Mucosa of rectum (tissue), 2 donors: ENCODE measurements at regions not wholly inside any gene's neighbourhood (a gene's known extent, or its start where the extent isn't known, plus 50 kb on each side); places are given as distances from the start of the nearest gene placed in this dataset.
"Not testable (repeated sequence)": the region's sequence is repeated elsewhere in the genome, so short reads cannot be mapped to it uniquely, and the experiment has no call there.

Source experiments
- H3K27ac ChIP-seq, 2 donors: one replicate each; pipeline ENCODE4 v1.7.0; 2013; ENCODE audit warnings: inconsistent platforms in 2 of 2, low read depth in 2 of 2, low read length in 2 of 2
- H3K27me3 ChIP-seq, 2 donors: one replicate each; pipeline ENCODE4 v1.7.0; 2013; ENCODE audit warnings: low read length in 2 of 2; ENCODE audit not compliant: control insufficient read depth in 2 of 2, insufficient read depth in 2 of 2
- H3K36me3 ChIP-seq, 2 donors: one replicate each; pipeline ENCODE4 v1.7.0; 2013; ENCODE audit warnings: low read length in 2 of 2; ENCODE audit not compliant: control insufficient read depth in 2 of 2, insufficient read depth in 2 of 2
- H3K4me1 ChIP-seq, 2 donors: one replicate each; pipeline ENCODE4 v1.7.0; 2013; ENCODE audit warnings: low read length in 2 of 2, mild to moderate bottlenecking in 1 of 2; ENCODE audit not compliant: control insufficient read depth in 2 of 2, insufficient read depth in 2 of 2
- H3K4me3 ChIP-seq, 2 donors: one replicate each; pipeline ENCODE4 v1.7.0; 2013; ENCODE audit warnings: low read length in 2 of 2
- H3K9ac ChIP-seq, 2 donors: one replicate each; pipeline ENCODE4 v1.7.0; 2013; ENCODE audit warnings: low read length in 2 of 2, low read depth in 1 of 2, mild to moderate bottlenecking in 1 of 2
- H3K9me3 ChIP-seq, 2 donors: one replicate each; pipeline ENCODE4 v1.7.0; 2013; ENCODE audit warnings: low read length in 2 of 2; ENCODE audit not compliant: control insufficient read depth in 2 of 2
- donor health status: healthy.
- donor health status: Normal muscosa, but diverticular disease.

GRCh38 chr2:124967325-124967724, 942.2 kb downstream of the CNTNAP5 start:
- no peaks in the 10 kb centered on the region for H3K9me3 ChIP-seq
- H3K27ac ChIP-seq, result no peak overlapping the region
- H3K9ac ChIP-seq, result no peak overlapping the region
- H3K4me1 ChIP-seq, result no peaks in the 10 kb centered on the region
- no peaks in the 10 kb centered on the region for H3K36me3 ChIP-seq
- no peaks in the 10 kb centered on the region for H3K27me3 ChIP-seq
- H3K4me3 ChIP-seq, result no peak overlapping the region

GRCh38 chr2:124970030-124970429, 944.9 kb downstream of the CNTNAP5 start:
- Histone ChIP-seq H3K9me3 (no peaks in the 10 kb centered on the region), H3K4me3 (no peak overlapping the region), H3K27ac (no peak overlapping the region), H3K36me3 (no peaks in the 10 kb centered on the region), H3K9ac (no peak overlapping the region), H3K27me3 (no peaks in the 10 kb centered on the region), H3K4me1 (no peaks in the 10 kb centered on the region)

- no peaks in the 10 kb centered on the region for H3K9me3 ChIP-seq
- H3K4me1 ChIP-seq, result no peaks in the 10 kb centered on the region
- no peak overlapping the region for H3K9ac ChIP-seq
- no peaks in the 10 kb centered on the region for H3K36me3 ChIP-seq
- H3K4me3 ChIP-seq, result no peak overlapping the region
- H3K27me3 ChIP-seq, result no peaks in the 10 kb centered on the region
- no peak overlapping the region for H3K27ac ChIP-seq
These were observed 948.3 kb downstream of the CNTNAP5 start for GRCh38 chr2:124973396-124973795.

- Histone ChIP-seq H3K4me1 (no peaks in the 10 kb centered on the region), H3K27ac (no peak overlapping the region), H3K9ac (no peak overlapping the region), H3K4me3 (no peak overlapping the region), H3K9me3 (no peaks in the 10 kb centered on the region), H3K27me3 (no peaks in the 10 kb centered on the region), H3K36me3 (no peaks in the 10 kb centered on the region)
These were observed 950.1 kb downstream of the CNTNAP5 start for GRCh38 chr2:124975224-124975623.

- Histone ChIP-seq H3K9me3 (no peaks in the 10 kb centered on the region), H3K36me3 (no peaks in the 10 kb centered on the region), H3K9ac (no peak overlapping the region), H3K4me1 (no peaks in the 10 kb centered on the region), H3K27ac (no peak overlapping the region), H3K4me3 (no peak overlapping the region), H3K27me3 (no peaks in the 10 kb centered on the region)
These were observed 950.6 kb downstream of the CNTNAP5 start for GRCh38 chr2:124975648-124976047.

- no peak overlapping the region for H3K9ac ChIP-seq
- no peak overlapping the region for H3K27ac ChIP-seq
- H3K9me3 ChIP-seq, result no peaks in the 10 kb centered on the region
- no peaks in the 10 kb centered on the region for H3K27me3 ChIP-seq
- H3K4me1 ChIP-seq, result no peaks in the 10 kb centered on the region
- no peaks in the 10 kb centered on the region for H3K36me3 ChIP-seq
- no peak overlapping the region for H3K4me3 ChIP-seq
These were observed 953.5 kb downstream of the CNTNAP5 start for GRCh38 chr2:124978597-124978996.

GRCh38 chr2:124983595-124983994, 958.5 kb downstream of the CNTNAP5 start:
- no peak overlapping the region for H3K27ac ChIP-seq
- H3K27me3 ChIP-seq, result no peaks in the 10 kb centered on the region
- H3K9me3 ChIP-seq, result no peaks in the 10 kb centered on the region
- H3K36me3 ChIP-seq, result no peaks in the 10 kb centered on the region
- H3K4me1 ChIP-seq, result no peaks in the 10 kb centered on the region
- no peak overlapping the region for H3K9ac ChIP-seq
- H3K4me3 ChIP-seq, result no peak overlapping the region

- Histone ChIP-seq H3K27ac (no peak overlapping the region), H3K4me1 (no peaks in the 10 kb centered on the region), H3K36me3 (no peaks in the 10 kb centered on the region), H3K4me3 (no peak overlapping the region), H3K9ac (no peak overlapping the region), H3K27me3 (no peaks in the 10 kb centered on the region), H3K9me3 (no peaks in the 10 kb centered on the region)
These were observed 960.2 kb downstream of the CNTNAP5 start for GRCh38 chr2:124985270-124985669.

GRCh38 chr2:124986136-124986535, 961.0 kb downstream of the CNTNAP5 start:
- H3K27ac ChIP-seq, result no peak overlapping the region
- H3K36me3 ChIP-seq, result no peaks in the 10 kb centered on the region
- no peak overlapping the region for H3K4me3 ChIP-seq
- H3K9me3 ChIP-seq, result no peaks in the 10 kb centered on the region
- H3K9ac ChIP-seq, result no peak overlapping the region
- H3K27me3 ChIP-seq, result no peaks in the 10 kb centered on the region
- H3K4me1 ChIP-seq, result no peaks in the 10 kb centered on the region

GRCh38 chr2:124986870-124987269, 961.8 kb downstream of the CNTNAP5 start:
- H3K27ac ChIP-seq, H3K9ac ChIP-seq, H3K4me1 ChIP-seq, H3K4me3 ChIP-seq, H3K27me3 ChIP-seq, H3K9me3 ChIP-seq, H3K36me3 ChIP-seq: not testable (repeated sequence)

GRCh38 chr2:124987436-124987835, 962.3 kb downstream of the CNTNAP5 start:
- not testable (repeated sequence) for H3K36me3 ChIP-seq, H3K9me3 ChIP-seq, H3K9ac ChIP-seq, H3K4me1 ChIP-seq, H3K4me3 ChIP-seq, H3K27ac ChIP-seq, H3K27me3 ChIP-seq
